IPS-20b (cell line): ENCODE measurements at regions not wholly inside any gene's neighbourhood (a gene's known extent, or its start where the extent isn't known, plus 50 kb on each side); places are given as distances from the start of the nearest gene placed in this dataset.
"Not testable (repeated sequence)": the region's sequence is repeated elsewhere in the genome, so short reads cannot be mapped to it uniquely, and the experiment has no call there.

Experiments
- H3K27ac ChIP-seq: one replicate; pipeline ENCODE4 v1.5.1; 2013; ENCODE audit warnings: low read length
- H3K27me3 ChIP-seq: 2 replicates; pipeline ENCODE4 v1.6.1; 2013; ENCODE audit warnings: mild to moderate bottlenecking, low read length, inconsistent platforms; ENCODE audit not compliant: insufficient read depth
- H3K36me3 ChIP-seq: 2 replicates; pipeline ENCODE4 v1.6.1; 2013; ENCODE audit warnings: low read depth, mild to moderate bottlenecking, inconsistent platforms, low read length, moderate library complexity; ENCODE audit not compliant: insufficient read depth
- H3K4me1 ChIP-seq: 2 replicates; pipeline ENCODE4 v1.6.1; 2013; ENCODE audit warnings: mild to moderate bottlenecking, control low read depth, inconsistent platforms, low read length, moderate library complexity; ENCODE audit not compliant: insufficient read depth
- H3K4me3 ChIP-seq: 2 replicates; pipeline ENCODE4 v1.5.1; 2013; ENCODE audit warnings: mild to moderate bottlenecking, low read length, inconsistent platforms
- H3K9ac ChIP-seq: 2 replicates; pipeline ENCODE4 v1.6.1; 2013; ENCODE audit warnings: low read depth, mild to moderate bottlenecking, inconsistent platforms, low read length, moderate library complexity
- H3K9me3 ChIP-seq: 2 replicates; pipeline ENCODE4 v1.6.1; 2013; ENCODE audit warnings: mild to moderate bottlenecking, low read depth, low read length, inconsistent platforms; ENCODE audit not compliant: insufficient read depth

DNA sequence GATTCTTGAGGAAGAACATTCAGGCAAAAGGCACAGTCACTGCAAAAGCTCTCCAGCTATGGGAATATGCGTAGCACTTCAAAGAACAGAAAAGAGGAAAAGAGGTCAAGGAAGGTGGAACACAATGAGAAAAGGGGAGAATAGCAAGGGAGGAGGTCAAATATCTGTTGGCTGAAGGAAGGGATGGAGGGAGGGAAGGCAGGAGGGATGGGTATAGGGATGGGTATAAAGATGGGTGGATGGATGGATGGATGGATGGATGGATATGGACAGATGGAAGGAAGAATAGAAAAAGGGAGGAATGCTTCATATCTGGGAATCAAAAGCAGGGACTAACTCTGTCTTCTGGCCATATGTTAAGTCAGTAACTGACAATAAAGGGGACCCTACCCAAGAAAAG, 164.2 kb upstream of the TOP1 start:
- H3K27me3 ChIP-seq, result no peaks in the 10 kb centered on the region
- no peak overlapping the region for H3K4me3 ChIP-seq
- no peak overlapping the region for H3K9ac ChIP-seq
- H3K27ac ChIP-seq, result no peak overlapping the region
- H3K4me1 ChIP-seq, result no peaks in the 10 kb centered on the region; the same call in 1 of the 2 replicates
- H3K36me3 ChIP-seq, result no peaks in the 10 kb centered on the region
- H3K9me3 ChIP-seq, result no peaks in the 10 kb centered on the region

- no peaks in the 10 kb centered on the region for H3K36me3 ChIP-seq
- no peak overlapping the region for H3K4me3 ChIP-seq
- no peaks in the 10 kb centered on the region for H3K27me3 ChIP-seq
- H3K9me3 ChIP-seq, result no peaks in the 10 kb centered on the region
- H3K27ac ChIP-seq, result no peak overlapping the region
- H3K4me1 ChIP-seq, result no peaks in the 10 kb centered on the region
- H3K9ac ChIP-seq, result no peak overlapping the region
Measured at GRCh38 chr20:40865095-40865494, 163.5 kb upstream of the TOP1 start.

DNA sequence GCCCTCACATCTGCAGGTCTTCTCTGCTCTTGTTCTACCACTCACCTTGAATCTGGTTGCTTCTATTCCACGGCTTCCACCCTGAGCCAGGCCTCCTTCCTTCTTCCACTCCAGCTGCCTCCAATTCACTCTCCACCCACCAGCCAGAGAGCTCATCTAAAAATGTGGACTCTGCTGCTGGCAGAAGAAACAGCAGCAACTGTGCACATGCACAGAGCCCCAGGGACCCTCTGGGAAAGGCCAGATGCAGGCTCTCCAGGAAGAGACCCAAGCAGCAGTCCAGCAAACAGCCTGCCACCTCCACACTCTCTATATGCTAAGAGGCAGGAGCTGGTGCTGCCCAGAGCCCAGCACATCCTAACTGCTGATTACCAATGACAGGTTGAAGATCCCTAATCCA, 162.6 kb upstream of the TOP1 start:
- Histone ChIP-seq H3K27ac (no peak overlapping the region), H3K27me3 (no peaks in the 10 kb centered on the region), H3K4me1 (no peaks in the 10 kb centered on the region), H3K9ac (no peak overlapping the region), H3K9me3 (no peaks in the 10 kb centered on the region), H3K4me3 (no peak overlapping the region), H3K36me3 (no peaks in the 10 kb centered on the region)

GRCh38 chr20:40868551-40869217, 159.9 kb upstream of the TOP1 start:
- no peaks in the 10 kb centered on the region for H3K27me3 ChIP-seq
- no peak overlapping the region for H3K4me3 ChIP-seq
- no peaks in the 10 kb centered on the region for H3K36me3 ChIP-seq
- H3K9ac ChIP-seq, result no peak overlapping the region
- no peaks in the 10 kb centered on the region for H3K4me1 ChIP-seq
- no peak overlapping the region for H3K27ac ChIP-seq
- no peaks in the 10 kb centered on the region for H3K9me3 ChIP-seq

- no peaks in the 10 kb centered on the region for H3K27me3 ChIP-seq
- no peaks in the 10 kb centered on the region for H3K9me3 ChIP-seq
- H3K4me1 ChIP-seq, result no peaks in the 10 kb centered on the region
Measured at GRCh38 chr20:40869218-40870147, 159.1 kb upstream of the TOP1 start.

DNA sequence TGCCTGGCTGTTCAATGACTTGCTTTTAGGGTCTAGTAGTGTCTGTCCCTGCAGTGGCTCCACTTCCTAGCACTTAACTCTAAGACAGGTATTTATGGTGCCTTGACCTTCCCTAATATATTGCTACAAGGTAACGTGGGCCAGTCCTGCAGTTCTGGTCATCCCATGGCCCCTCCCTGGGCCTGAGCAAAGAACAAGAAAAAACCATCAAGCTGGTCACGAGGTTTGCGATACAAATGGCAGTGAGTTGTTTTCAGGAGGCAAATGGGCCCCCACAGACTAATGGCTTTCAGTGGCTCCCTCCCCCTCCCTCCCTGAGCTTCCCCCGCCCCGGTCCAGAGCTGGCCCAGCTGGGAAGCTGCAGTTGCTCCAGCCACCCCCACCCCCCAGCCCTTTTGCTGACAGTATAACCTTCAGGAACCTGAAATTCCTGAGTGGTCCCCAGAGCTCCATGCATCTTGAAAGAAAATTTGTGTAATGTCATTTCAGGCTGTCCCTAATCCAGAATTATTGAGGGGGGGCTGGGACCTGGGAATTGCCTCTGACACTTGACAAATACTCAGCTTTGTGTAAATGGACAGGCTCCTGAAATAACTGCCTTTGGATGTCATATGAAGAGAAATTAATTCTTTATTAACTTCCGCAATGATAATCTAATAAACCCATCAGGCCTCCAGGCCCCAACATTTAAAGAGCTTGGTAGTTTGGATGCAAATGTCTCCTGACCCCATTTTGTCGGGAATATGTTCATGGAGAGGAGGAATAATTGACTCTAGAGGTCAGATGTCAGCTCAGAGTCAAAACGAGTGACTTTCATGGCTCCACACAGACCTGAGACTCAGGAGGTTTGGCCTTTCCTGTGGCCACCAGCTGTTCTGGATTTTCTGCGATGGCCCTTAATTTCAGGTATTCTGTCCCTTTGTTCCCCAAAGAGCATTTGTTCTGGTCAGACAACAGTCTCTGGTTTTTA, 153.2 kb upstream of the TOP1 start:
- Histone ChIP-seq H3K9ac (no peak overlapping the region), H3K4me1 (no peaks in the 10 kb centered on the region), H3K9me3 (no peaks in the 10 kb centered on the region), H3K4me3 (no peak overlapping the region), H3K27ac (no peak overlapping the region), H3K27me3 (no peaks in the 10 kb centered on the region), H3K36me3 (no peaks in the 10 kb centered on the region)

More at GRCh38 chr20:40869218-40870147, 159.1 kb upstream of the TOP1 start:
- Histone ChIP-seq H3K36me3 (no peaks in the 10 kb centered on the region), H3K4me3 (no peak overlapping the region), H3K9ac (no peak overlapping the region), H3K27ac (no peak overlapping the region)

- not testable (repeated sequence) for H3K4me3 ChIP-seq, H3K36me3 ChIP-seq, H3K9ac ChIP-seq, H3K27ac ChIP-seq, H3K27me3 ChIP-seq, H3K9me3 ChIP-seq, H3K4me1 ChIP-seq
Measured at GRCh38 chr20:40878099-40878498, 150.5 kb upstream of the TOP1 start.

DNA sequence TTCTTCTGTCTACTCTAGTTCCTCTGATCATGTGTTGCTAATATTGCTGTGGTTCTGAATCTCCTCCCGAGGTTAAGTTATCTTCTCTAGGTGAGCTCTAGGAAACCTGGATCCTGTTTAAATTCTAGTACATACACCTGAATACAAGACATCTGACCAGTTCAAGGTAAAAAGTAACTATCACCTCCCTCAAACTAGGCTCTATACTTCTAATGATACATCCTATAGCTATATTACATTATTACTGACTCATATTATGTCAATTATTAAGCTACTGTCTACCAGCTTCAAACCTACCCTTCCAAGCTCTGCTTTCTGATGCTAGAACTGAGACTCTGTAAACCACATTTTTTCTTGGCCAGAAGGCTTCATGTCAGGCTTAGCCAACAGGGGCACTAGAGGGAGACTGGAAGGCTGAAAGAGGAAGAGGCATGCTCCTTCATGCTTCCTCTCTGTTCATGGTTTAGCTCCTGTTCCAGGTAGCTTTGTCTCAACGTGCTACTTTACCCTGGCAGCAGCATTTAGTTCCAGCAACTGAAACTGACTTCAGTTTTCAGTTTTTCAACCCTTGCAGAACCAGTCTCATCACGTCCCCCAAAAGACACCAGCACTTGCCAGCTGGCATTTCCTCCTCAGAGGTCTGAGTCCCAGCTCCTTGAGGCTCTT, 148.4 kb upstream of the TOP1 start:
- Histone ChIP-seq H3K9ac (no peak overlapping the region), H3K4me3 (no peak overlapping the region), H3K4me1 (no peaks in the 10 kb centered on the region), H3K9me3 (peaks cover 6% of the 10 kb centered on the region; the same call in 1 of the 2 replicates), H3K36me3 (no peaks in the 10 kb centered on the region), H3K27ac (no peak overlapping the region), H3K27me3 (no peaks in the 10 kb centered on the region)

DNA sequence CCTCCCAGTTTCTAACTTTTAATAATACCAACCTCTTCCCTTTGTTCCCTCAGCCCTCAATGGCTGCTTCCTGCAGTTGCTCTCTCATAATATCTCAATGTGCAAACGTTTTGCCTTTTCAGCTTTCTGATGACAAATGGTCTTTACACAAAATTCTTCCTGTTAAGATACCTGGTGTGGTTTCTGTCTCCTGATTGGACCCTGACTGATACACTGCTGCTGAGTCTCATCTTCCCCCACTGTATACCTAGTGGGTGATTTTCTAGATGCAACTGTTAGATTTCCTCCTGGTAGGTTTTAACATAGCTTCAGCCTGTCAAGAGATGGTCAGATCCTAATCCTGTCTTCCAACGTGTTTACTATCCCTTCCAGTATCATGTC, 147.9 kb upstream of the TOP1 start:
- no peak overlapping the region for H3K9ac ChIP-seq
- no peak overlapping the region for H3K27ac ChIP-seq
- peaks cover 6% of the 10 kb centered on the region; the same call in 1 of the 2 replicates for H3K9me3 ChIP-seq
- H3K4me3 ChIP-seq, result no peak overlapping the region
- H3K27me3 ChIP-seq, result no peaks in the 10 kb centered on the region
- H3K4me1 ChIP-seq, result no peaks in the 10 kb centered on the region
- H3K36me3 ChIP-seq, result no peaks in the 10 kb centered on the region

DNA sequence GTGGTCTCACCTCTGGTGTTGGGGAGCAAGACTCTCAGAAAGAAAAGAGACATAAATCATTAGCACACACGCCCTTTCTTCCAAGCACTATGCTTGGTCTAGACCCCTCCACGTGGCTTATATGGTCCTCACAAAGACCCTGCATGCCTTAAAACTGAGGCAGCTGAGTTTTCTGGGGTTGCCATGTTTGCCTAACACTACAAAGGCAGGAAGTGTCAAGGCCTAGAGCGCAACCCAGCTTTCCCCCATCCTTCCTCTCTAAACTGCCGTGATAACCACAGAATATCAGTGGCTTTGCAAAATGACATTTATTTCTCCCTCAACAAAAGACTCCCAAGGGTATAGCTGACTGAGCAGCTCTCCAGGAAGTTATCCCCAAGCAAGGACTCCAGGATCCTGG, 146.5 kb upstream of the TOP1 start:
- Histone ChIP-seq H3K4me3 (no peak overlapping the region), H3K4me1 (no peaks in the 10 kb centered on the region), H3K9ac (no peak overlapping the region), H3K36me3 (no peaks in the 10 kb centered on the region), H3K27ac (no peak overlapping the region), H3K9me3 (peaks cover 6% of the 10 kb centered on the region; the same call in 1 of the 2 replicates), H3K27me3 (no peaks in the 10 kb centered on the region)

DNA sequence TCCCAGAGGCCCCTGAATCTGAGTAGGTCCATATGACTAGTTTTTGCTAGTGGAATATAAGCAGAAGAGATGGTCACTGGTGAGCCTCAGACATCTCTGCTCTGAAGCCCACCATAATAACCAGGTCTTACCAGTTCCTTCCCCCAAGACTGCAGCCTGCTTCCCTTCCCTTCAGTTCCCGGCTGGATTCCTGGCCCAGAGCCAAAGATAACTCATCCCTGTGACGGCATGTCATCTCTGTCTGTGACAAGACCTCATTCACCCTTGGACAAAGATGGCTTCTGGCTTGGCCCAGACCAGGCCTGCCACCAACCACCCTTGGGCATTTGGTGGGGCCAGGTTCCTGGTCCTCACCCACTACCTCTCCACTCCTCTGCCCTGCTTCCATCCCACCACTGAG, 145.5 kb upstream of the TOP1 start:
- no peak overlapping the region for H3K9ac ChIP-seq
- no peaks in the 10 kb centered on the region for H3K27me3 ChIP-seq
- H3K4me3 ChIP-seq, result no peak overlapping the region
- no peaks in the 10 kb centered on the region for H3K36me3 ChIP-seq
- no peaks in the 10 kb centered on the region for H3K4me1 ChIP-seq
- H3K9me3 ChIP-seq, result peaks cover 6% of the 10 kb centered on the region; the same call in 1 of the 2 replicates
- no peak overlapping the region for H3K27ac ChIP-seq
